ENCODE measurements at regions not wholly inside any gene's neighbourhood (a gene's known extent, or its start where the extent isn't known, plus 50 kb on each side); places are given as distances from the start of the nearest gene placed in this dataset.

DNA sequence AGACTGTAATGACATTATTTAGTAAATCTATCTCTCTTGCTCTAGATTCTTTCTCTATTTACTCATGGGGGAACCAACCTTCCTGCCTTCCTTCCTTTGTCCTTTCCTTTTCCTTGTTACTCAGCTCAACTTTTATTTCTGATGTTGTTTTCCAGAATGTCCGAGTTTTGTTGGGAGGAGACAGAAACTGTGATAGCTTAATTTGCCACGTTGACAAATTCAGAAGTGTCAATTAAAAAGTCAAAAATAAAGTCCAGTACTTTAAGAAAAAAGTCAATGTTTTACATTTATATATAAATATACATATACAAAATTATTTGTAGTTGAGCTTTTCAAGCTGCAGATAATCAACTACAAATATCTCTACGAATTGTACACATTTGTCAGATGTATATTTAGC is 1187.7 kb downstream of the ADGRL3 start:
- Histone ChIP-seq H3K4me3 (no peak overlapping the region), H3K36me3 (no peaks in the 10 kb centered on the region), H3K9me3 (no peaks in the 10 kb centered on the region), H3K4me1 (no peaks in the 10 kb centered on the region), H3K27me3 (ENCODE audit: low read depth) (no peaks in the 10 kb centered on the region), H3K27ac (no peak overlapping the region)
- intact Hi-C loops (cut with DNase I) = no loop called here
- TF ChIP-seq, protein P1, sequence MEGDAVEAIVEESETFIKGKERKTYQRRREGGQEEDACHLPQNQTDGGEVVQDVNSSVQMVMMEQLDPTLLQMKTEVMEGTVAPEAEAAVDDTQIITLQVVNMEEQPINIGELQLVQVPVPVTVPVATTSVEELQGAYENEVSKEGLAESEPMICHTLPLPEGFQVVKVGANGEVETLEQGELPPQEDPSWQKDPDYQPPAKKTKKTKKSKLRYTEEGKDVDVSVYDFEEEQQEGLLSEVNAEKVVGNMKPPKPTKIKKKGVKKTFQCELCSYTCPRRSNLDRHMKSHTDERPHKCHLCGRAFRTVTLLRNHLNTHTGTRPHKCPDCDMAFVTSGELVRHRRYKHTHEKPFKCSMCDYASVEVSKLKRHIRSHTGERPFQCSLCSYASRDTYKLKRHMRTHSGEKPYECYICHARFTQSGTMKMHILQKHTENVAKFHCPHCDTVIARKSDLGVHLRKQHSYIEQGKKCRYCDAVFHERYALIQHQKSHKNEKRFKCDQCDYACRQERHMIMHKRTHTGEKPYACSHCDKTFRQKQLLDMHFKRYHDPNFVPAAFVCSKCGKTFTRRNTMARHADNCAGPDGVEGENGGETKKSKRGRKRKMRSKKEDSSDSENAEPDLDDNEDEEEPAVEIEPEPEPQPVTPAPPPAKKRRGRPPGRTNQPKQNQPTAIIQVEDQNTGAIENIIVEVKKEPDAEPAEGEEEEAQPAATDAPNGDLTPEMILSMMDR (IDR thresholded peaks at IDR 0.05) = no peak
- DNase-seq (no peak), ATAC-seq (no peak)

DNA sequence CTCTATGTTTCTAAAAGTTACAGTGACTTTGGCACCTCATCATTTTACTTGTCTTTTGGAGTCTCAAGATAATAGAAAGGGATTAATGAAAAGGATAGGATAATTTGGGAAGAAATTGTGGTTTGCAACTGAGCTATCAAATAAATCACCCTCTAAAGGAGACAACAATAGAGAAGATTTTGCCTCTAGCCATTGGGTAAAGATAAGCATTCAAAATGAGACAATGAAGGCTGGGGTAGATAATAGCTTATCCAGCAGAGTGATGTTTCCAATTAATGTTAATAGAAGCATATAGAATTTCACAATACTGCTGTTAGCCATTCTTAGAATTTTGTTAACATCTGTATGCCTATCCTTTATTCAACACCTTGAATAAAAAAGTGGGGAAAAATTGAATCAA is 1177.6 kb downstream of the ADGRL3 start:
- H3K9me3 ChIP-seq = no peaks in the 10 kb centered on the region
- H3K27me3 ChIP-seq (ENCODE audit: low read depth) = no peaks in the 10 kb centered on the region
- H3K27ac ChIP-seq = no peak overlapping the region
- intact Hi-C loops (cut with DNase I) = no loop called here
- DNase-seq (no peak), ATAC-seq (no peak)
- H3K4me1 ChIP-seq = no peaks in the 10 kb centered on the region
- H3K4me3 ChIP-seq = no peak overlapping the region
- TF ChIP-seq, protein P1 (IDR thresholded peaks at IDR 0.05) = no peak
- H3K36me3 ChIP-seq = no peaks in the 10 kb centered on the region

DNA sequence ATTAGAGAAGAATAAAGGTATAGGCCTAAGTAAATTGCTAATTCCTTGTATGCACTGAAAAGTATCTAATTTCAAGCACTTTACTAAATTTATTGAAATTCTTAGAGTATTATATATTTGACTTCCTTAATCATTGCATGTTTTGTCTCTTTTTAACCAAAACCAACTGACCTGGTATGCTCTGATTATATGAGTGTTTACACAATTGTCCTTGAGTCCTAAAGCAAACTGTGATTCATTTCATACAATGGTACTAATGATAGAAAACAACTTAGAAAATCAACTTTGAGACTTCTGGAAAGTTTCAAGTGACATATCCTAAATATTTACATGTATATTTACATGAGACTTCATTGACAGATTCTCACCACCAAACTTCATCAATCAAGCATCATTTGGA is 1177.1 kb downstream of the ADGRL3 start:
- Histone ChIP-seq H3K4me3 (no peak overlapping the region), H3K27ac (no peak overlapping the region), H3K27me3 (ENCODE audit: low read depth) (no peaks in the 10 kb centered on the region), H3K9me3 (no peaks in the 10 kb centered on the region), H3K4me1 (no peaks in the 10 kb centered on the region), H3K36me3 (no peaks in the 10 kb centered on the region)
- TF ChIP-seq, protein P1 (IDR thresholded peaks at IDR 0.05) = no peak
- no peak for DNase-seq
- ATAC-seq = no peak
- intact Hi-C loops (cut with DNase I) = no loop called here

DNA sequence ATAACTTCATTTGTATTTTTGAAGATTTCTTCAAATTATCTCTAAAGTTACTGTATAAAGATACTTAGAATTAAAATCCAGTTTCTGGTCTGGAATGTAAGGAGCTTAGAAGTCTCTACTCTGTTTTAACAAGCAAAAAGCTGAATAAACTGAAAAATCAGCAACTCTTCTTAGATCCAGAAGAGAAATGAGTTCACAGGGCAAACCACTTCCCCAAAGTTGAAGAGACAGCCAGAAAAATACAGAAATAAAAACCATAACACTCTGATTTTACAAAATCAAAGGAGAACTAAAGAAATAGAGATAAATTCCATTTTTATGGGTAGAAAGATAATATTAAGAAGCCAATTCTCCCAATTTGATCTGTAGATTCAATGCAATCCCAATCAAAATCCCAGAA is 1166.8 kb downstream of the ADGRL3 start:
- Histone ChIP-seq H3K9me3 (no peaks in the 10 kb centered on the region), H3K27ac (no peak overlapping the region), H3K4me1 (no peaks in the 10 kb centered on the region), H3K36me3 (no peaks in the 10 kb centered on the region), H3K27me3 (ENCODE audit: low read depth) (no peaks in the 10 kb centered on the region), H3K4me3 (no peak overlapping the region)
- TF ChIP-seq, protein P1 (IDR thresholded peaks at IDR 0.05) = no peak
- DNase-seq = no peak
- no peak for ATAC-seq
- intact Hi-C loops (cut with DNase I) = no loop called here

DNA sequence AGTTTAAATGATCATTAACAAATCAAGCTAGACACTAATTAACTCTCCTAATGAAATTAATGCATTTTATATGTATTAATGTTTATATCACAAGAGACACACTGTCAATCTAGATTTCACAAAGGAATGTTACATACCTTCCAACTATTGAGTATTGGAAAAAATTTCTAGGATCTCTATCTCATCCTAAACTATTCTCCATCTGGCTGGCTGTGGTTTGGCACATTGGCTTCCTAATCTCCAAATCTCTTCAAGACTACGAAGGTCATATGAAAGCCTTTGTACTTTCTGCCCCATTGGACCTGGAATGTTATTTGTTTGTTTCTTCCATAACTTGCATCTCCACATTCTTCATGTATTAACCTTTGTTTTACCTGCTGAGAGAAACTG is 1160.0 kb downstream of the ADGRL3 start:
- no peaks in the 10 kb centered on the region for H3K27me3 ChIP-seq (ENCODE audit: low read depth)
- H3K4me1 ChIP-seq = no peaks in the 10 kb centered on the region
- ATAC-seq (no peak), DNase-seq (no peak)
- intact Hi-C loops (cut with DNase I) = no loop called here
- no peaks in the 10 kb centered on the region for H3K9me3 ChIP-seq
- no peak overlapping the region for H3K27ac ChIP-seq
- TF ChIP-seq, protein P1 (IDR thresholded peaks at IDR 0.05) = no peak
- no peak overlapping the region for H3K4me3 ChIP-seq
- no peaks in the 10 kb centered on the region for H3K36me3 ChIP-seq

All from lower lobe of right lung (tissue), 2 donors.